NCI-H2107 treated with DMSO at 0.1 percent for 48 hours (cell line): ENCODE measurements at regions not wholly inside any gene's neighbourhood (a gene's known extent, or its start where the extent isn't known, plus 50 kb on each side); places are given as distances from the start of the nearest gene placed in this dataset.

ENCODE experiments used
- DNase-seq: peaks from one replicate; lab custom pipeline; 2025; ENCODE audit not compliant: unreplicated experiment; lab: John Stamatoyannopoulos, UW

- no peak for DNase-seq
These were observed 57.3 kb upstream of the KCND2 start for GRCh38 chr7:120215654-120216053.

GRCh38 chr7:120216947-120217346 is 56.0 kb upstream of the KCND2 start:
- DNase-seq: no peak

- no peak for DNase-seq
These were observed 54.3 kb upstream of the KCND2 start for GRCh38 chr7:120218712-120219111.

DNA sequence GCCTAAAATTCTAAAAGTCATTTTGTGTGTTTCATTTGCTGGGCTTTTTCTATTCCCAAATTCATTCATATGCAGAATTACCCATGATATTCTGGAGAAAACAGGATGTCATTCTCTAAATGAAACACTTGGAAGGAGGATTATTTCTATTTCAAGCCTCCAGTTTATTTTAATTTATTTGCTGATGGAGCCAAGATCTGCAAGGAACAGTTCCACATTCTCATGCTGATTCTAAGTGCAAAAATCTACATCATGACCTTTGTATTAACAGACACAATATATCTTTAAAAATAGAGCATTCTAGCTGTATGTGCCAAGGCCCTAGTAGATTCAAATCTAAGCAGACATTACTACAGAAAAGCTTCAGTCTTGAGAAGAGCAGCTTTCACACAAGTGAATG is 51.3 kb upstream of the KCND2 start:
- no peak for DNase-seq
